ENCODE measurements at regions not wholly inside any gene's neighbourhood (a gene's known extent, or its start where the extent isn't known, plus 50 kb on each side); places are given as distances from the start of the nearest gene placed in this dataset.

DNA sequence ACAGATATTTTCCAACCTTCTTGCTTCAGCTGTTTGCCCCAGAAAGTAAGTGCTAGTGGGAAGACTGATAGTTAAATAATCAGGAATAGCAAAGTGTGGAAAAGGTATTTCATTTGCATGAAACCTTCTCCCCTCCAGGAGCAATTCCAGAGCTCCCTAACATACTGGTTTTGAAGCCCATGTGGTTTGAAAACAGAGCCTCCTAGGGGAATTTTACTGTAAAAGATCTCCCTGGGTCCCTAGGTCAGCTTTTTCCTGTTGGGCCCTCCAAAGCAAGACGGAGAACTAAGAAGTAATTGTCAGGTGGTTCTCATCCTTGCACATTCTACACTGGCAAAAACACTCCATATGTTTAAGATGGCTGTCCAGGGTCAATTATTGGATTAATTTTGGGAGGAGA, 218.7 kb upstream of the FOXD3 start:
- TF ChIP-seq POLR2AphosphoS5 (IDR thresholded peaks at IDR 0.05) (no peak), CTCF (IDR thresholded peaks at IDR 0.05) (no peak), POLR2A (IDR thresholded peaks at IDR 0.05) (no peak), EP300 (IDR thresholded peaks at IDR 0.05) (no peak)

Measured in suprapubic skin (tissue), 4 donors.